ENCODE measurements at regions not wholly inside any gene's neighbourhood (a gene's known extent, or its start where the extent isn't known, plus 50 kb on each side); places are given as distances from the start of the nearest gene placed in this dataset.
A peak's percentile ranks its signal among the peaks of the same experiment; 100 is the strongest.
"Not testable (repeated sequence)": the region's sequence is repeated elsewhere in the genome, so short reads cannot be mapped to it uniquely, and the experiment has no call there.

DNA sequence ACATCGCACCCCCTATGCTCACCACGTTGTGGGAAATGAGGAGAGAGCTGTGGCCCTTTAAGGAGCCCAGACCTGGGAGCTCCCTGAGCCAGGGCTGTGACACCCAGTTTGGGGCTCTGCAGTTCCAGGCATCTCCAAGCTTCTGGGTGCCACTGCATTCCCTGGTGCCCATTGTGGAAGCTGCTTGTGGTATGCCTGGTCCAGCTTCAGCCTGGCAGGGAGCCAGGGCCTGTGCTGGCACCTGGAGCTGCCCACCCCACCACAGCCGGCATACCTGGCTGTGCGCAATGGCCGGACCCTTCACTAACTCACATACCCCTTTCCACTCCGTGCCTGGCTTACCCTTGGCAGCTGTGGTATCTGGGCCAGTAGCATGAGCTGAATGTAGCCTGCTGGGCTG lies 107.9 kb upstream of the OR4E1 start:
- no peak for DNase-seq

DNA sequence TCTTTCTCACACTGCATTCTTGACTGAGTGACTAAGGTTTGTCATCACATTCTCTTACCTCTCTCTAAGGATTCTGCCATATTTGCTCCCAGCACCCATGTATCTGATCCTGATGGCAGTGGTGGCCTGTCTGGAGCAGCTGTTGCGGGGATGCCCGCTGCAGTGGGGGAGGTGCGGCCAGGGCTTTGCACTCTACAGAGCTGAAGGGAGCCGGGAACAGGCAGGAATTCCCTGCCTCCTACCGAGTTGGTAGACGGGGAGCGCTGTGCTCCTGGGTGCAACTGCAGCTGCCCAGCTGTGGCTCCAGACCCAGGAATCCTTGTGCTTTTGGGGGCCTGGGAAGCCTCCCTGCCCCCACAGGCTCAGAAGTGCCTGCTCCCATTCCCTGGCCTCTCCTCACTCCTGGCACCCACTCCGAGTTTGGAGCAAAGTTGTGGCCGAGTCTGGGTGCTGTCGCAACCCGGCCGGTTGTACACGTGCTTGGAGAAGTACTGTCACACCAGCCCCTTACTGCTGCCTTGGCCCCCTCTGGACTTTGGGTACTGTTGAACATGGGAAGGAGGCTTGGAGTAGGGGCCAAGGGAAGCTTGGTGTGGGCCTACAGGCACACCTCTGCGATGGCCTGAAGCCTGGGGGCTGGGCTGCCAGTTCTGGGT lies 106.9 kb upstream of the OR4E1 start:
- DNase-seq: no peak

DNA sequence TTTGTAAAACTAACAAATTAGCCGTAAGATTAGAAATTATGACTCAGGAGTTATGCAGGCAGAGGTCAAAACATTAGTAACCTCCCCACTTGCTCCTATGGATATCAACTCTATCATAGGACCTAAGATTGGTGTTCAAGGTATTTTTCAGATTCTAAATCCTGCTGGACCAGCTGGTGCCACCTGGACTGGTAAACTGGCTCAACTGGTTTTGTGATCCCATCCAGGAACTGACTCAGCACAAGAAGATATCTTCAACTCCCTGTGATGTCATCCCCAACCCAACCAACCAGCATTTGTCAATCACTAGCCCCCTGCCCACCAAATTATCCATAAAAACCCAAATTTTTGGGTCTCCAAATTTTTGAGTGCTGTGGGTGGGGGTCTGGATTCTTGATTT lies 98.1 kb upstream of the OR4E1 start:
- DNase-seq: no peak

DNA sequence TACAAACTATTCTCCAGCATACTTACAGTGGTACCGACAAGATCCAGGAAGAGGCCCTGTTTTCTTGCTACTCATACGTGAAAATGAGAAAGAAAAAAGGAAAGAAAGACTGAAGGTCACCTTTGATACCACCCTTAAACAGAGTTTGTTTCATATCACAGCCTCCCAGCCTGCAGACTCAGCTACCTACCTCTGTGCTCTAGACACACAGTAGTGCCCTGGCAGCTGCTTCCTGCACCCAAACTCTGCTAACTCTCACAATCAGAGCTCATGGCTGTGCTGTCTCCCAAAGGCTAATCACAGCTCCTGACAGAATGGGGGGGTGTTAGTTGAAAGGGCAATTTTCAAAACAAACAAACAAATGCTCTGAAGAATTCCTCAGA lies 95.2 kb upstream of the OR4E1 start:
- no peak for DNase-seq

DNA sequence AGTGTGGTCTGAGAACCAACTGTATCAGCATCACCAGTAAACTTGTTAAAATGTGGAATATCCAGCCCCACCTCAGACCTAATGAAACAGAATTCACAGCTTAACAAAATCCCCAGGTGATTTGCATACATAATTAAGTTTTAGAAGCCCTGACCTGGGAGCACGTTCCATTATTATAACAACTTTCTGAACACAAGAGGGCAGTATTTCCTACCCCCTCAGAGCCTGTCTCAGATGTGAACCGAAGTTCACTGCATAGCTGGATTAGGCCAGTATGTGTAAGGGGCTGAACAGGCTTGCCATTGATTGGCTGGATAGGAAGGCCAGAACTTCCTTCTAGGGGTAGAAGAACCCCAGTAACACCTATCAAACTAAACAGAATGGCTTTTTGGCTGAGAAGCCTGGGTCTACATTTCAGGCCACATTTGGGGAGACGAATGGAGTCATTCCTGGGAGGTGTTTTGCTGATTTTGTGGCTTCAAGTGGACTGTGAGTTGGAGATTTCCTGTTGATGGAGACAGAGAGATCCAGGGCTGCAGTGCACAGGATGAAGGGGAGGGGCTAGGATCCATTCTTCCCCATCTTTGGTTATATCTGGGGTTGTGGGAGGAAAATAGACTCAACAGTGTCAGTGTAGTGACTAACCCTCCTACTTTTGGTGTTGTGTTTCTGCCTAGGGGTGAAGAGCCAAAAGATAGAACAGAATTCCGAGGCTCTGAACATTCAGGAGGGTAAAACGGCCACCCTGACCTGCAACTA lies 94.7 kb upstream of the OR4E1 start:
- DNase-seq: no peak

DNA sequence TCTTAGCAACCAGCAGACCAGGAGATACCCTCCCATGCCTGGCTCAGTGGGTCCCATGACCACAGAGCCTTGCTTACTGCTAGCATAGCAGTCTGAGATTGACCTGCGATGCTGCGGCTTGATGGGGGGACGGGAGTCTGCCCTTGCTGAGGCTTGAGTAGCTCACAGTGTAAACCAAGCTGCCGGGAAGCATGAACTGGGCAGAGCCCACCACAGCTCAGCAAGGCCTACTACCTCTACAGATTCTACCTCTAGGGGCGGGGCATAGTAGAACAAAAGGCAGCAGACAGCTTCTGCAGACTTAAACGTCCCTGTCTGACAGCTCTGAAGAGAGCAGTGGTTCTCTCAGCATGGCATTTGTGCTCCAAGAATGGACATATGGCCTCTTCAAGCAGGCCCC lies 86.7 kb upstream of the OR4E1 start:
- DNase-seq: not testable (repeated sequence)

DNA sequence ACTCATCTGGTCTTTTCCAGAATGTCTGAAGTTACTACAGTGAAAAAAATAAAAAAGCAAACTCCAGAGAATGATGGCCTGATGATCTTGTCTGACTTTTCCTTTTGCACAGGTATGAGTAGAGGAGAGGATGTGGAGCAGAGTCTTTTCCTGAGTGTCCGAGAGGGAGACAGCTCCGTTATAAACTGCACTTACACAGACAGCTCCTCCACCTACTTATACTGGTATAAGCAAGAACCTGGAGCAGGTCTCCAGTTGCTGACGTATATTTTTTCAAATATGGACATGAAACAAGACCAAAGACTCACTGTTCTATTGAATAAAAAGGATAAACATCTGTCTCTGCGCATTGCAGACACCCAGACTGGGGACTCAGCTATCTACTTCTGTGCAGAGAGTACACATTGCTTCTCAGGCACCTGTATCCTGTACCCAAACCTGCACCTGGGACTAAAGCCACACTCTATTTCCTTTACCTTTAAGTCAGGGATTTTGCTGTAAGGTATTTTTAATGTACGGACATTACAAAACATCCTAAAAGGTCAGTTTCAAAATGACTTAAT lies 75.8 kb upstream of the OR4E1 start:
- DNase-seq: peak in 1 of 51 donors; percentile 24

DNA sequence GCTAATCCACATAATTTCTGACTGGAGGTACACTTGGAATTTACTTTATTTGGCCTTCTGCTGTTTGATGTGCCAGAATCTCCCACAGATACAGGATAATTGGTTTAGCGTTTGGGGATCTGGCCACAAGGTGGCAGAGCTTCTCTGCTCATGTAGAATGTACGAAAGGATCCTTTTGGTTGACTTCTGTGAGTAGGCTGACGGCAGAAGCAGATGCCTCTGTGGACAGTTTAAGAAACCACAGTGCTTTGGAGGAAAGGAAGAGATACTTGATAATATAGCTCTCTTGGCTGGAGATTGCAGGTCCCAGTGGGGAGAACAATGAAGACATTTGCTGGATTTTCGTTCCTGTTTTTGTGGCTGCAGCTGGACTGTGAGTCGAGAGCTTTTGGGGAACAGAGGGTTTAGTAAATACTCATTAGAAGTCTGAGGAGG lies 75.3 kb upstream of the OR4E1 start:
- peak in 35 of 51 donors; percentile 0 to 71 (median 16) for DNase-seq

DNA sequence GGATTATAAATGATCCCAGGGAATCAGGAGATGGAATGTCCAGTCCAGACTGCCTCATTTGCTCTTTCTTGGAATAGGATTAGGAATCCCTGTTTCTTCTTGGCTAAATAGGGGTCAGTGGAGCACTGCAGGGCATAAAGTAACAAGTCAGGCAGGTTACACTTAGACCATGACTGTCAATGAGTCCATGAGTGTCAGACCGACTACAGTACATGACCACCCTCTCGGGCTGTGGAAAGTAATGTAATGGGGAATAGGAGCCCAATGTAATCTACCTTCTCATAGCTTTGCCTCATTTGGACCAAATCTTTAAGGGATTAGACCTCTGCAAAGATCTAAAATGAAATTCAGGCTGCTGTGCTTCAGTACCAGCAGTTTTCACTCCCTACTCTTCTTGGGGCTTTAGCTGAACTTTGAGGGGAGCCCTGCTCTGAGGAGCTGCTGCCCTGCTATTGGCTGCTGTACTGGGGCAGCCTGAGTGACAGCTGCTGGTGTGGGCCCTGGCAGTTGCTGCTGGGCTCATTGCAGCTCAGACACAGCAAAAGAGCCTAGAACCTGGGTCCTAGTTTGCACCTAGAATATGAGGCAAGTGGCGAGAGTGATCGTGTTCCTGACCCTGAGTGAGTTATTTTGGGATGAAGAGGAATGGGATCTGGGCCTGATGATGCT lies 62.2 kb upstream of the OR4E1 start:
- DNase-seq: no peak

DNA sequence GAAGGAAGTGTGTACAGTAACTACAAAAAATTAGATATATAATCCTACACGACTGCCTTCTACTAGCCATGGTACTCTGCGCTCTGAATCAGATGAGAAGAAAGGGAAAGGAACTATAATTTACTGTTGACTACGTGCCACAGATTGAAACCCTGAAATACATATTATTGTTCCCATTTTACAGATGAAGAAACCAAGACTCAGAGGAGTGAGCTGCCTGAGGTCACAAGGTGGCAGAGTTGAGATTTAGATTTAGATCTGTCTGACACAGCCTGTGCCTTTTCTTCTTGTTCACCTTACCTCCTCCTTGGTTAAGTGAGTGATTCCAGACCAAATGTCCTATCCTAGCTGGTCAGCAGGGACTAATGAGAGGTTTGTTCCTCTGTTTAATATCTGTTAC lies 61.6 kb upstream of the OR4E1 start:
- DNase-seq: no peak

DNA sequence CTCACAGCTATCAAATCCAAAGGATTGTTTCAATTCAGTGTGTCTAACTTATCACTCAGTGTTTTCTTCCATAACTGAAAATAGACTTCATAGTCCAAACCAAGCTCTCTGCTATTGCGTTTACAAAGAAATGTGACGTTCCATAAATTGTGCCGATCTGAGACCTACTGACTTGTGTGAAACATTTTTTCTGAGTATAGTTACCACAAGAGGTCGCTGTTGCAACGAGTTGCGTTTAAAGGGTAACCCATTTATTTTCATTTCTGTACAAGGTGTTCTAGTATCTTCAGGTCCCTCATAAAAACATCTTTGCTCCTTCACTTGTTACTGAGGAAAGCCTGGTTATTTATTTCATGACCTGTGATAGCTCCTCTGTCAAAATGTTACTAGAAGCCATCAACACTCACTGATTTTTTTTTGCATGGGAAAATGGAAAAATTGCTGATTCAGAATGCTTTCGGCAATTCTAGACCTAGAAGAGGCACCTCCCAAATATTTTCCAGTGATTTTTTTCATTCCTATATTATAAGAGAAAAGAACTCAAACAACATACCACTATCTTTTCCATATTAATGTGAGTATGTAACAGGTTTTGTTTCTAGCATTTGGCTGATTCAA lies 60.9 kb upstream of the OR4E1 start:
- peak in 5 of 51 donors; percentile 5 to 21 (median 6) for DNase-seq

DNA sequence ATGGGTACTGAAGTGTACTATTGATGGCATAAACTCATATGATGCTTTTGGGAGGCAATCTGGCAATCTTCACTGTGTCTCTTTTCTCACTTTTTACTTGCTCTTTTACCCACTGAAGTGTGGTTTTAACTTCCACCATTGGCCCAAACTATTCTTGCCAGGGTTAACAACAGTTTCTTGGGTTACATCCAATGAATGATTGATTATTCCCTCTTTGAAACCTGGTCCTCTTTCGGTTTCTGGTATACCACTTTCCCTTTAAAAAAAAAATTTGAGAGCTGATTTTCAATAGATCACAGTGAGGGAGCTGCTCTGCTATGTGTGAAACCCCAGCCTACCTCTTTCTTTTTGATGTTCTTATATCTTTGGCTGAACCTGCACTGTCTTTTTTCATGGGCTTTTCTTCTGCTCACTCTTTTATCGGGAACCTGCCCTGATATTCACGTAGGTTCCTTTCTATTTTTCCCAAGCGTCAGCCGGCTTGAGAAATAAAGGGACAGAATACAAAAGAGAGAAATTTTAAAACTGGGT lies 56.1 kb upstream of the OR4E1 start:
- DNase-seq: no peak

DNA sequence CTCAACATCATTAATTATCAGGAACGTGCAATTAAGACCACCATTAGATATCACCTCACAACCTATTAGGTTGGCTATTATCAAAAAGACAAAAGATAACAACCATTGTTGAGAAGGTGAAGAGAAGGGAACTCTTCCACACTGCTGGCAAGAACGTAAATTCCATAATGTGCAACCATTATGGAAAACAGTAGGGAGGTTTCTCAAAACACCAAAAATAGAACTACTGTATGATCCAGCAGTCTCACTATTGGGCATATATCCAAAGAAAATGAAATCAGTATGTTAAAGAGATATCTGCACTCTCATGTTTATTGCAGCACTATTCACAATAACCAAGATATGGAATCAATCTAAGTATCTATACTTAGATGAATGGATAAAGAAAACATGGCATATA lies 51.6 kb upstream of the OR4E1 start:
- no peak for DNase-seq

DNA sequence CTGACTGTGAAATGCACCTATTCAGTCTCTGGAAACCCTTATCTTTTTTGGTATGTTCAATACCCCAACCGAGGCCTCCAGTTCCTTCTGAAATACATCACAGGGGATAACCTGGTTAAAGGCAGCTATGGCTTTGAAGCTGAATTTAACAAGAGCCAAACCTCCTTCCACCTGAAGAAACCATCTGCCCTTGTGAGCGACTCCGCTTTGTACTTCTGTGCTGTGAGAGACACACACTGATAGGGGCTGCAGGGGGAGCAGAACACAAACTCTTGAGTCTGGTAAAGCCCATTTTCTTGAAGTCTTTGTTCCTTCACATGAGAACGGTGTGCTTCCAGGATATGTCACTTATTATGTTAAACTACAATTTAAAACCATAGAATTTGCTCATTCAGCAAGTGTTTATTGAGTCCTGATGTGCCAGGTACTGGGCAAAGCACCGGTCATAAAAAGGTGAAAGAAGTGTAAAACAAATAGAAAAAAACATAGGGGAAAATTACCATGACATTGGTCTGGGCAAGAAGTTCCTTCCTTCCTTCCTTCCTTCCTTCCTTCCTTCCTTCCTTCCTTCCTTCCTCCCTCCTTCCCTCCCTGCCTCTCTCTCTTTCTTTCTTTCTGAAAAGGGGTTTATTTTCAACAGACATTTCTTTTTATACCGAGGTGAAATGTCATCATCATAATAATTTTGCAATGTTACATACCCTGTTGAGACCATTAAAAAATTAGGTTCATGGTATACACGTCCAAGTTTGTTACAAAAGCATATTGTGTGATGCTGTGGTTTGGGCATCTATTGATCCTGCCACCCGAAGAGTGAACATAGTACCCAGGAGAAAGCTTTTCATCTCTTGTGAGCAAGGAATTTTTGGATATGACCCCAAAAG lies 50.7 kb upstream of the OR4E1 start:
- no peak for DNase-seq

DNA sequence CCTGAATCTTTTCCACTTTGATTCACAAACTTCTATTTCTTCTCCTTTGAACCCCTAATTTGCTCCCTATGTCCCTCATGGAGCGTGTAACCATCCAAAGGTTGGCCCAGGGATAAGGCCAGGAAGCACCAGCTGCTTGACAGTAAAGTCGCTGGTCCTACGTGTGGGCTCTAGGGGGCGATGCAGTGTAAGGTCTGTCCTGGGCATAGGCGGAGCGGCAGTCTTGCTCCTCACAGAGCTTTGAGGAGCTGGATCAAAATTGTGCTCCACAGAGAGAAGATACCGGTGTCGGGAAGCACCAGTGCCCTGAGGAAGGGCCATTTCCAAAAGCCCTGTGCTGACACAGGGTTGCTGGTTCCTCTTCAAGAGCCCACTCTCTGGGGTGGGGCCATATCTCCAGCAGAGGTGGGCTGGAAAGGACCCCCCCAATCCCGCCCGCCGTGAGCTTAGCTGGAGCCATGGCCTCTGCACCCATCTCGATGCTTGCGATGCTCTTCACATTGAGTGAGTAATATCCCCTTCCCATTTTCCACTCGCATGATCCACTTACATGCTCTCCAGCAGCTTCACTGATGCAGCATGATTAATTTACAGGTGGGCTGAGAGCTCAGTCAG lies 49.9 kb upstream of the OR4E1 start:
- DNase-seq: peak in 1 of 51 donors; percentile 6
